HG03060 (cell line): ENCODE measurements at regions not wholly inside any gene's neighbourhood (a gene's known extent, or its start where the extent isn't known, plus 50 kb on each side); places are given as distances from the start of the nearest gene placed in this dataset.

Source experiments
- ATAC-seq: cut with Tn5 transposase; IDR thresholded peaks from one replicate; pipeline ENCODE4 v1.9.1; 2021; ENCODE audit warnings: low read depth, moderate number of reproducible peaks; ENCODE audit not compliant: unreplicated experiment

DNA sequence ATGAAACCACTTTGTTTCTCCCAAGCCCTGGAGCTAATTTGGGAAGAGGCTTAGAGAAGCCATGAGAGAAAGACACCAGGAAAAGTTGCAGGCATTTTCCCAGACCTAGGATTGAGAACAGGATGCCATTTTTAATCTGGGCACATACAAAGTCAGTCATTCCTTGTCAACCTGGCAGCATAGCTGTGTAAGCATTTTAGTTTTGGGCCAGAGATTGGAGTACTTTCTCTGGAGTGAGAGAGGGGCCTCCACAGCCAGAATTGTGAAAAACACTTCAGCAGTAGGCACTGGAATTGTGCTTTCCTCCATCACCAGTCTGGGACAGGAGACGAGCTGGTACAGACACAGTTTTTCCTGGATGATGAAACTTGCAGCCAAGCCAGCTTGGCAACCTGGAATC lies 390.3 kb upstream of the DMAC1 start:
- ATAC-seq = no peak

GRCh38 chr9:8188723-8189407 lies 389.3 kb upstream of the DMAC1 start:
- ATAC-seq = no peak

- ATAC-seq = no peak
Observed at GRCh38 chr9:8186560-8186959, 387.0 kb upstream of the DMAC1 start.

DNA sequence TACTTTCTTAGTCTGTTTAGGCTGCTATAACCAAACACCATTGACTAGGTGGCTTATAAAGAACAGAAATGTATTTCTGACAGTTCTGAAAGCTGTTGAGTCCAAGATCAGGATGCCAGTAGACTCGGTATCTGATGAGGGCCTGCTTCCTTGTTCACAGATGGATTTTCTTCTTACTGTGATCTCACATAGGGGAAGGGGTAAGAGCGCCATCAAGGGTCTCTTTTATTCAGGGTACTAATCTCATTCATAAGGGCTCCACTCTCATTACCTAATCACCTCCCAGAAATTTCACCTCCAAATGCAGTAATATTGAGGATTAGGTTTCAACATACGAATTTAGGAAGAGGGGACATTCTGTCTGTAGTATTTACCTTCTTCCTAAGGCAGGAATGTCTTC lies 384.0 kb upstream of the DMAC1 start:
- no peak for ATAC-seq

DNA sequence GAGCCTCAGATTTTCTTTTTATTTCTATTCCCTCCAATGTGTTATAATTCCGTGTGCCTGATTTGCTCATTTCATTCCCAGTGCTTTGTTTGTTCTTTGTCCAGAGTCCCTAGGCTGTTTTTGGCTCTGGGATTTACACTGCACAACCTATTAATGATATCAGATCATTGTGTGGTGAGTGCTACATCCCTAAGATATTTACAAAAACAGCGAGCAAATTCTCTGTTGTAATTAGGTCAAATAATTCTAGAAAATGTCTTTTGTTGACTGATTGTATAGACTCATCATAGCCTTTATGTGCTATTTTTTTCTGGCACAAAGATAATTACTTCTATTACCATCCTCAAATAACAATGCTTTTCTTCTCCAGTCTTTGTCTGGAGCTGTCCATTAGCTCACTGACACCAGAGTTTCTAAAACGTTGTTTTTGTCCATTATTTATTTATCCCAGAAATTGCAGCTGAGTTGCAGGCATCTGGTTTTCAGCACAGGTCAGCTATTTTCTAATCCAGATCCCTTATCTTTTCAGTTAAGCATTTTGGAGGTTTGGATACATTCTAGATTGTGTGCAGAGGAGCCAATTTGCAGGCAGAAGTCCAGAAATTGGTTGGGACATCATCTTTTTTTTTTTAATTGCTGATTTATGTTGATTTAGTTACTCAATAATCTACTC lies 379.9 kb upstream of the DMAC1 start:
- no peak for ATAC-seq

- no peak for ATAC-seq
Observed at GRCh38 chr9:8172000-8172399, 372.4 kb upstream of the DMAC1 start.

- no peak for ATAC-seq
Observed at GRCh38 chr9:8168916-8169438, 369.4 kb upstream of the DMAC1 start.

- no peak for ATAC-seq
Observed at GRCh38 chr9:8160787-8161186, 361.2 kb upstream of the DMAC1 start.

DNA sequence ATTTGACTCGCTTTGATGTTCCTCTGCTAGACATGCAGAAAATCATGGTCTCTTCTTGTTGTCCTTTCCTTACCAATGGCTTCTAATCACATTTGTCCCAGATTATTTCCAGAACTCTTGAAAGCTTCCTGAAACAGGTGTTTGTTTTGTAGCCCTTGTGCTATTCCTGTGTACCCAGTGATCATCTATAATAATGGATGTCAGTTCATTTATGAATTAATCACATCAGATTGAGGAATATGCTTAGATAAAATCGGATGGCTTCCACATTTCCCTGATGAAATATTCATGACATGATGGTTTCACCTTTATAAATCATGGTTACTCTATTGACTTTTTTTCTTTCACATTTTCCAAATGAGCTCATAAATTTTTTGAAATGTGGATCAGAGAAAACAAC lies 359.0 kb upstream of the DMAC1 start:
- no peak for ATAC-seq

DNA sequence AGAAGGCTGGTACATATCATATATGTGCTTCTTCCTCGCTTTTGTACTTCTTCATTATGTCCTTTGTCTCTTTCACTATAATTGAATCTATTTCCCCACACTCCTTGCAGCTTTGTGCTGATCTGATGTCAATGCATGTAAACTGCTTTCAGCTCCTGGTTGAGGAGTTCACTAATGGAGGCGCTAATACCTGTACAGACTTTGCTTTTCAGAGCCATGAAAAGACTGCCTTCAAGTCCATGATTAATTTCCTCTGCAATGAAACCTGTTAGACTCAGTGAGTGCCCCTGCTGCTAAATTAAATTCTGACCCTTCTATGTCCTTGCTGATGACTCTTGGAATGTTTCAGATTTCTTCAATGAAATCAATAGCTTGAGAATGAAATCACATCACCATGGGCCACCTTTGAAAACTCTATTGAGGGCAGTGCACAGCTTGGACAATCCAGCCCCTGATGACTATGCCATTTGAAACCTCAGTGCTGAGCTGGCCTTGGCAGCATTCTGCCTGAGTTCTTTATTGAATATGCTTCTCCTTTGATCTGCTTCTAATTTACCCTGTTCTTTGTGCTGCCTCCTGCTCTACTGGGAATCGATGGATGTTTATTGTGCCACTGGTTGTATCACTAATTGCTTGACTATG lies 358.2 kb upstream of the DMAC1 start:
- no peak for ATAC-seq

- no peak for ATAC-seq
Observed at GRCh38 chr9:8156346-8156745, 356.8 kb upstream of the DMAC1 start.

GRCh38 chr9:8155706-8156105 lies 356.1 kb upstream of the DMAC1 start:
- ATAC-seq = no peak

GRCh38 chr9:8143677-8144076 lies 344.1 kb upstream of the DMAC1 start:
- ATAC-seq = no peak

- ATAC-seq = no peak
Observed at GRCh38 chr9:8140557-8140956, 341.0 kb upstream of the DMAC1 start.

GRCh38 chr9:8139756-8140155 lies 340.2 kb upstream of the DMAC1 start:
- ATAC-seq = no peak

- ATAC-seq = no peak
Observed at GRCh38 chr9:8136477-8136876, 336.9 kb upstream of the DMAC1 start.

DNA sequence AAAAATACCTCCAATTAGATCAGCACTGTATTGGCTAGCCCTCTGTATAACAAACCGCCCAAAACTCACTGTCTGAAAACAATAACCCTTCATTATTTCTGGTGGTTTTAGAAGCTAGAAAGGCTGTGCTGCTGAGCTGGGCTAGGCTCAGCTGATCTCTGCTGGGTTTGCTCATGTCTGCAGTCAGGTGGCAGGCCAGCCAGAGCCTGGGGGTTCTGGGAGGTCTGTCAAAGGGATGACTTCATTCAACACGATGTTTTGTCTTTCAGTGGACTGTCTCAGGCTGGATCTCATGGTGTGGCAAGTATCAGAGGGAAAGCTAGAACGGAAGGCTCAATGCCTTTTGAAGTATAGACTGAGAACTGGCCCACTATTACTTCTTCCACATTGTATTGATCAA lies 335.1 kb upstream of the DMAC1 start:
- no peak for ATAC-seq

- ATAC-seq = no peak
Observed at GRCh38 chr9:8133606-8134005, 334.0 kb upstream of the DMAC1 start.

DNA sequence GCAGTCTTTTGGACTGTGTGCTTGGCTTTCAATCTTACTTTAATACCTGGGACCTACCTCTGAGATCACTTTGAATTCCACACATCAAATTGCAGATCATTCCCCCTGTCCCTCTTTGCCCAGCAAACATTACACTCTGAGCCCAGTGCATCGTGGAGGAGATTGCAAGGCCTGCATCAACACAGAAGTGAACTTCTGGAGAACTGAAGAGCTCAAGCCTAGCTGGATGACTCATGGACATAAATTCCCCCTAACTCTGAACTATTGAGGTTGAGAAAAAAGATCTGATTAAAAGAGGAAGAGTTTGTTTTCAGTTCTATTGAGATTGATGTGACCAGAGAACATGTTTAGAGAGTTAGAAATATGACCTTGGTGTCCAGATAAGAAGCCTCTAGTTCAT lies 316.0 kb upstream of the DMAC1 start:
- ATAC-seq = no peak

- ATAC-seq = no peak
Observed at GRCh38 chr9:8114826-8115225, 315.2 kb upstream of the DMAC1 start.

GRCh38 chr9:8106362-8106761 lies 306.8 kb upstream of the DMAC1 start:
- no peak for ATAC-seq

DNA sequence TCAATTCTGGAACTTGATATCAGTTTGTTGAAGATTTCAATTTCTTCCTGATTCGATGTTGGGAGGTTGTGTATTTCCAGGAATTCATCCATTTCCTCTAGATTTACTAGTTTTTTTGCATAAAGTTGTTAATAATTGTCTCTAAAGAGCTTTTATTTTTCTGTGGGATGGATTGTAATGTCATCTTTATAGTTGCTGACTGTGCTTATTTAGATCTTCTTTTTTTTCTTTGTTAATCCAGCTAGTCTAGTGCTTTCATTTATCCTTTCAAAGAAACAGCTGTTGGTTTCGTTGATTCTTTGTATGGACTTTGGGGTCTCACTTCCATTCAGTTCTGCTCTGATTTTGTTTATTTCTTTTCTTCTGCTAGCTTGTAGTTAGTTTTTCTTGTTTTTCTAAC lies 302.0 kb upstream of the DMAC1 start:
- no peak for ATAC-seq
